OCI-LY3 (cell line): ENCODE measurements at regions not wholly inside any gene's neighbourhood (a gene's known extent, or its start where the extent isn't known, plus 50 kb on each side); places are given as distances from the start of the nearest gene placed in this dataset.

Experiments
- CTCF ChIP-seq: fragments of 200-600, 300-600 bp; sonication (generic); IDR thresholded peaks from 2 replicates; pipeline ENCODE4 v1.5.1; 2014; ENCODE audit warnings: antibody characterized with exemption, low read length, low read depth
- EZH2phosphoT487 ChIP-seq: fragments of 200-600 bp; shearing (Covaris generic); IDR thresholded peaks from 2 replicates; pipeline ENCODE4 v1.6.1; 2018; ENCODE audit warnings: antibody characterized with exemption, mixed run types, low read depth

DNA sequence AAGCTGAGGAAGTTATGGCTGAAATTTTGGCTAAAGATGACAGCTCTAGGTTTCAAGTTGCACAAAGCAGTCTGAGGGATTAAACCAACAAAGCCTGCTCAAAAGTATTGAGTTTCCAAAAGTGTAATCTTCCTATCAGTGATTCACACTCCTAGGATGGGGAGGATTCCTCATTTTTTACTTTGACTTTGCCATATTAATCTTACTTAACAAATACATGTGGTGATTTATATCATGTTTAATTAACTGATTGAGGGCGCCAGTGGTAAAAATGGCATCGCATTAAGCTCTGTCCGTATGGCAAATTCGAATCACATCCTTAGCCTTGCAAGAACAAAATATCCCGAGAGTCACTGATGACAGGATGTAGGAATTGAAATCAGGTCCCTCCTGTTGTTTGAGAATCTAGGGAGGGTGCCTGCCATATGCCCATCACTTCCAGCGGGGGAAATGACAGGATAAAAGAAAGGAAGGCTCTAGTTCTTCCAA, 78.1 kb upstream of the ETAA1 start:
- TF ChIP-seq EZH2phosphoT487 (no peak), CTCF (no peak)
